ENCODE measurements at regions not wholly inside any gene's neighbourhood (a gene's known extent, or its start where the extent isn't known, plus 50 kb on each side); places are given as distances from the start of the nearest gene placed in this dataset.

- TF ChIP-seq SMC3 (conservative IDR thresholded peaks at IDR 0.05; ENCODE audit: poor library complexity) = no peak
- TF ChIP-seq CTCF (IDR thresholded peaks at IDR 0.05; ENCODE audit: poor library complexity, severe bottlenecking) = no peak
- no peak for TF ChIP-seq EZH2 (IDR thresholded peaks at IDR 0.05; ENCODE audit: borderline replicate concordance, insufficient read depth, low read length, poor library complexity, severe bottlenecking)
- no peak for TF ChIP-seq MXI1 (conservative IDR thresholded peaks at IDR 0.05; ENCODE audit: poor library complexity, severe bottlenecking)
- TF ChIP-seq POLR2AphosphoS5 (IDR thresholded peaks at IDR 0.05) = no peak
- no peak for TF ChIP-seq RAD21 (conservative IDR thresholded peaks at IDR 0.05)
- TF ChIP-seq EP300 (conservative IDR thresholded peaks at IDR 0.05; ENCODE audit: poor library complexity, severe bottlenecking) = no peak
Observed at GRCh38 chr14:57009585-57010515, 199.6 kb upstream of the OTX2 start.

Measured in neural cell (in vitro differentiated cells).